DMS 273 (cell line): ENCODE measurements at regions not wholly inside any gene's neighbourhood (a gene's known extent, or its start where the extent isn't known, plus 50 kb on each side); places are given as distances from the start of the nearest gene placed in this dataset.
A peak's percentile ranks its signal among the peaks of the same experiment; 100 is the strongest.

Experiments used
- DNase-seq: peaks from one replicate; lab custom pipeline; 2025; ENCODE audit not compliant: unreplicated experiment; lab: John Stamatoyannopoulos, UW

DNA sequence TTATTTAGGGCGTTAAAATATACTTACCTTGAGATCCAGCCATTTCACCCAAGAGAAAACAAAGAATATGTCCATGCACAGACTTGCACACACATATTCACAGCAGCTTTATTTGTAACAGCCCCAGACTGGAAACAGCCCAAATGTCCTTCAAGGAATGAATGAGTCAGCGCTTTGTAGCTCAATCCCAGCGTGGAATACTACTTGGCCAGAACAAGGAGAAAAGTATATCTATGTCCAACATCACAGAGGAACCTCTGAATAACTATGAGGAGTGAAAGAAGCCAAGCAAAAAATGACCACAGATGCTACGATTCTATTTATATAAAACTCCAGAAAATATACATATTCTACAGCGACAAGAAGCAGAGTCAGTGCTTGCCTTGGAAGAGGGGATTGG, 158.3 kb downstream of the ENGASE start:
- no peak for DNase-seq

DNA sequence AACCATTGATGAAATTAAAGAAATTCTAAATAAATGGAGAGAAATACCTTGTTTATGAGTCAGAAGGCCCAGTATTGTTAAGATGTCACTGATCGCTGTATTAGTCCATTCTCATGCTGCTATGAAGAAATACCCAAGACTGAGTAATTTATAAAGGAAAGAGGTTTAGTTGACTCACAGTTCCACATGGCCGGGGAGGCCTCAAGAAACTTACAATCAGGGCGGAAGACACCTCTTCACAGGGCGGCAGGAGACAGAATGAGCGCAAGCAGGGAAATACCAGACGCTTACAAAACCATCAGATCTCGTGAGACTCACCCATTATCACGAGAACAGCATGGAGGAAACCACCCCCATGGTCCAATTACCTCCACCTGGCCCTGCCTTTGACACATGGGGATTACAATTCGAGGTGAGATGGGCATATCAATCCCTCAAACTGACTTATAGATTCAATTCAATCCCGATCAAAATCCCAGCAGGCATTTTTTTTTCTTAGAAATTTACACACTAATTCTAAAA, 157.2 kb downstream of the ENGASE start:
- DNase-seq, result no peak

DNA sequence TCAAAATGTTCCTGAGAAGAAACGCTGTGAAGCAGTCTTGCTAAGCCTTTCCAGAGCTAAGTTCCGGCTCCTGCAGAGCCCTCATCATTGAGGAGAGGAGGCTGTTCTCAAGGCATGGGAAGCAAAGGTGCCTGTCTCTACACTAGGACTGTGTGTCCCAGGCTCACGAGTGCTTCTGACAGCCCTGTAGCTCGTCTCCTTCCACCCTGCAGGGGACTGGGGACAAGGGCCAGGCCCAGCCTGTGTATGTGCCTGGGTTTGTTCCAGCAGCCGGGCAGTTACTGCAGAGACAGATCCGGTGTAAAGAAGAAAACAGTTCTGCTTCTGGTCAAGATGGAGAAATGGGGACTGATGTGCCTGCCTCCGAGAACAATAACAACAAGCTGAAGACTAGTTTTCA, 156.0 kb downstream of the ENGASE start:
- no peak for DNase-seq

DNA sequence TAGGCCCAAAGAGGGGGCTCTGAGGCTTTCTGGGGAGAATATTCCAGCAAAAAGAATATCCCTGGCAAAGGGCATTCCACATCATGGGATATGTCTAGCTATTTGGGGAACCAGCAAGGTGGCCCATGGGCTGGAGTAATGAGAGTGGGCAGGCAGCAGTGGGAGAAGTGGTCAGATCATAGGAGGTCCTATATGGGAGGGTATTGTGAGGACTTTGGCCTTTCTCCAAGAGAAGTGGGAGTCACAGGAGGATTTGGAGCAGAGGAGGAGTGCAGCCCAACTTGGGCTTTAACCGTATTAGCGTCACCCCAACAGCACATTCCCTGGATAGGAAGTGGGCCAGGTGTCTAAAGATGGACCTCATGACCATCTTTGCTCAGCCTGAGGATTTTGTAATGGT, 151.4 kb downstream of the ENGASE start:
- DNase-seq, result no peak

DNA sequence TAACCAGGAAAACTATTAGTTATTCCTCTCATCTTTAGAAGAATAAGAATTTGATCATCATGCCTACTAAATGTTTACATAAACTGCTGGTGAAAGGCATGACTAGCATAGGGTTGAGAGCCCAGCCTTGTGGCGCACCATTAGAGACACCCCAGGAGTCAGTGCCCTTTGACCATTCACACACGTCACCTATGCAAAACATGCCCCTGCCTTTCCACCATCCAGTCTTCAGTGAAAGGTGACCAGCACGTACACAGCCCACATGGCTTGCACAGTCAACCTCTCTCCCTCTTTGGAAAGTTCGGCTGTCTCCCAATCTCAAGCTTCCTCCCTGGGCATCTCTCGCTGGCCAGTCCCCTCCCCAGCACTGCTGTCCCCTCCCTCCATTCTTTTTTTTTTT, 150.3 kb downstream of the ENGASE start:
- DNase-seq, result no peak

GRCh38 chr17:79224476-79224875, 149.9 kb downstream of the ENGASE start:
- DNase-seq, result no peak

DNA sequence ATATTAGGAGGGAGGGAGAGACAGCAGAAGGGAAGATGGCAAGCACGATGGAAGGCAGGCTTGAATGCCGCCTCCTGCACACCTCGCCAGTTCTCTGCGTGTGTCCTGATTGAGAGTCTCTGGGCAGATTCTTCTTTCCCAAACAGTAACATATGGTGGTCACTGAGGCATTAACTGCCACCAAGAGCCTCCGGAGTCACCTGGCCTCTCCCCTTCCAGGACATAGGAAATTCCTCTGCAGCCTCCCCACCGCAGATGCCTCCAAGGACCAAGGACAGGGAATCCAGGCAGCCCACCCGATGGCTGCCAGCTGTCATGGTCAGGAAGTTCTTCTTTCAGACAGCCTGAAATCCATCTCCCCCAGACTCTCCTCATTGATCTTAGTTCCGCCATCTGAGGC, 149.3 kb downstream of the ENGASE start:
- DNase-seq, result no peak

DNA sequence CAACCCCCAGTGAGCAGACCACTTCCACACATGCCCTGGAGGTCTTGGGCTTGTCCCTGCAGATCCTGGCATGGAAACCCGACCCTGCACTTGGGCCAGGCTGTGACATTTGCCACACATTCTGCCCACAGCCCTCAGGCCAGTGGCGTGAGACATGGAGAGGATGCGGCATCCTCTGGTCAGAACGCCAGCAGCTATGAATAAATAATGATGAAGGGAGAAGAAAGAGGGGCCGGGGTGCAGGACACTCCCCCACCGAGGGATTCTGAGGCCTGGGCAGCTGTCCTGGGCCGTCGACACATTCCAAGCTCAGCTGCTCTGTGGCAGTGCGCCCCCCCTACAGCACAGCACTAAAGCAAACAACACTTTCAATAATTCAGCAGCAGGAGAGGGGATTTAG, 148.8 kb downstream of the ENGASE start:
- no peak for DNase-seq

DNA sequence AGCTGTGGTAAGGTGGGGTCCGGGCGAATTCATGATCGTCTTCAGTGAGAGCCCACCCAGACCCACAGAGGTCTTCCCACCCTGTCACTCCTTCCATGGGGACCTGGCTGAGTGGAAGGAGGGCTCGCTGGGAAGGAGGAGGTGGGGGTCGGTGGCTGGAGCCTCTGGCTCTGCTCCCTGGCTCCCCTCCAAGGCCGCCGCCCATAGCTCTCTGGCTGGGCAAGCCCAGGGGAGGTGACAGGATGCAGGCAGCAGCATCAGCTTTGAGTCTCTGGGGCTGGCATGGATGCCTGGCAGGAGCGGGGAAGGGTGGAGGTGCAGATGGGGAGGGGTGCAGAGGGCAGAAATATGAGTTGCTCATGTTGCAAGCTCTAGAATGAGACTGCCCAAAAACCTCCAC, 147.0 kb downstream of the ENGASE start:
- peak; percentile 28 for DNase-seq

- no peak for DNase-seq
Observed at GRCh38 chr17:79220713-79221291, 146.2 kb downstream of the ENGASE start.

DNA sequence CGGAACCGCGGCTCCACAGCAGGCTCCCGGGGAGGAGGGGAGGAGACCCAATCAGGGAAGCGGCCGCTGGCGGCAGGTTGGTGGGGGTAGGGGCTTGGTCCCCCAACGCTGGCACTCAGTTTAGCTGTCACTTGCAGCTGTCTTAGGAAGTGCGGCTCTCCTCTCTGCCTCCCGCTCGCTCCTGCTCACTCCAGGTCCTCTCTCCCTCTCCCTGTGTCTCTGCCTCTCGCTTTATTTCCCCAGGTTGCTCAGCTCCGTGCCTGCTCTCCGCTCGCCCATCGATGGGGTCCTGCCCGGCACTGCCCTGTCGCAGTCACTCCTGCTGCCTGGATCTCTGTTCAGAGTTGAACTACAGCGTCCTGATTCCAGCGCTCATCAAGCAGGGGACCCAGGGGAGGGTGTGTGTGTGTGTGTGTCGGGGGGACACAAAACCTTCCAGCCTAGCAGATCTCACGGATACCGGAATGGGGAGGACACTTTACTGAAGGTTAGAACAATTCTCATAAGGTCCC, 145.6 kb downstream of the ENGASE start:
- DNase-seq, result no peak

DNA sequence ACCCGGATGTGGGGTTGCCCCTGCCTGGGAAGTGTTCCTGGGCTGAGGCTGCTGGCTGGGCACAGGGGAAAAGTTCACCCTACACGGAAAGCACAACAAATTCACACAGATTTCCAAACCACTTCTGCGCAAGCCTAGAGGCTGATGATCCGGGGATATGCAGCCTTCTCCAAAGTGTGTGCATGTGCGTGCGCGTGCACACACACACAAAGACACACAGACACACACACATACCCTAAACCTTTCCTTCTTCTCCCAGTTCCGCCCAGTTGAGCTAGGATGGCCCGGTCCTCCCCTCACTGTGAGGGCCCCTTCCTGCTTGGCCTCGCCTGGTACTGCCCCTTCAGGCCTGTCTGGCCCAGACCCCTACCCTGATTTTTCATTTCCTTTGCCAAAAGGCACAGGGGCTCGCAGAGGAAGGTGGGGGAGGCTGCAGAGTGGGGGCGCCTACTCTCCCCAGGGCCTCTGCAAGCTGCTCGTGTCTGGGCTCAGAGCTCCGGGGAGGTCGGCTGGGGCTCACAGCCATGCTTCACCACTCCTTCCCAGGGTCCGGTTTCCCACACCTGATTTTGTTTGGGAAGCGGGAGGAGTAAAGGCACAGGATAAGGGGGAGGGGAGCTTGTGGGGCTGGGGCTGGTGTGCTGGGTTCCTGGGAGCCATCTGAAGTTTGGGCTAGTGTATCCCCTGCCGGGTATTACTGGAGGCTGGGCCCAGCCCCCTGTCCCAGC, 144.7 kb downstream of the ENGASE start:
- no peak for DNase-seq

GRCh38 chr17:79218825-79219200, 144.2 kb downstream of the ENGASE start:
- DNase-seq, result no peak

- no peak for DNase-seq
Observed at GRCh38 chr17:79218175-79218824, 143.7 kb downstream of the ENGASE start.

GRCh38 chr17:79217473-79218135, 143.0 kb downstream of the ENGASE start:
- peak; percentile 78 for DNase-seq

DNA sequence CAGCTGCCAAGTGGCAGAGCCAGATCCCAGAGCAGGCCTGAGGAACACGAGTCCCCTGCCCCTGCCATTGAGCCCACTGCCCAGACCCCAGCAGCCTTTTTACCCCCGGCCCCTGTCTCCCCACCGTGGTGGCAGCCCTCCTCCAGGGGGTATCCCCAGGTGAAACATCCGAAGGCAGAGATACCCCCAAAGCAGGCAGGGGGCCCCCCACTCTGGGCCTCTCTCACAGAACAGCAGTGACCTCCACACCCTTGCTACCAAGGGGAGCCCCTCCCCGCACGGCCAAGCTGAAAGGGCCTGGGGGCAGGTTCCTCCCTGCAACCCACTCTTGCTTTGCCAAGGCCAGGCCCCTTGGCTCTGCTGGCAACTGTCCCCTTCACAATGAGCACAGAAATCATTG, 142.2 kb downstream of the ENGASE start:
- DNase-seq, result no peak

- DNase-seq, result no peak
Observed at GRCh38 chr17:79216391-79216790, 141.8 kb downstream of the ENGASE start.

DNA sequence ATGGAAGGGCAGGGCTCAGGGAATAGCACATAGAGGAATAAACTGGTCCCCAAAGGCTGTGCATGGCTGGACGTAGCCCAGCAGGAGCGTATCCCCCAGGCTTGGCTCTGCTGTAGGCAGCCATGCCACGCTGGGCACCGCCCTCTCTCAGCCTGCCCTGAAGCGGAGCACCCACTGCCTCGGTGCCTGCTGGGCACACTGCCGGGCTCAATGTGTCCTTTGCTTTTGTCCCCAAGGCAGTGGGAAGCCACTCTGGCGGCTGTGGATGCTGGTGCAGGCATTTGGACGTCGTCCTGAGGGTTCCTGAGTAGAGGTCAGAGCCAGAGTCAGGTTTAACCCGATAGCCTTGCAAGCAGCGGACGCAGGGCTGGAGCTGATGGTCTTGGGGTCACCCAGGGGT, 141.0 kb downstream of the ENGASE start:
- no peak for DNase-seq

- peak; percentile 95 for DNase-seq
Observed at GRCh38 chr17:79214940-79215604, 140.4 kb downstream of the ENGASE start.

GRCh38 chr17:79214459-79214858, 139.8 kb downstream of the ENGASE start:
- DNase-seq, result peak; percentile 70

- DNase-seq, result no peak
Observed at GRCh38 chr17:79213305-79213704, 138.7 kb downstream of the ENGASE start.
